Loucy (cell line): ENCODE measurements at regions not wholly inside any gene's neighbourhood (a gene's known extent, or its start where the extent isn't known, plus 50 kb on each side); places are given as distances from the start of the nearest gene placed in this dataset.

Experiments
- H2AFZ ChIP-seq: fragments of 200-600 bp; sonication (generic); 2 replicates; pipeline ENCODE4 v1.6.0; 2016; ENCODE audit warnings: antibody characterized with exemption, mild to moderate bottlenecking, low read length, moderate library complexity
- H3F3A ChIP-seq: fragments of 200-600 bp; 2 replicates; pipeline ENCODE4 v1.6.0; 2016; ENCODE audit warnings: antibody characterized with exemption, low read depth, mild to moderate bottlenecking
- H3K27me3 ChIP-seq: fragments of 200-600 bp; sonication (generic); 2 replicates; pipeline ENCODE4 v1.6.1; 2014; ENCODE audit warnings: low read length, mild to moderate bottlenecking; ENCODE audit not compliant: insufficient read depth, poor library complexity, severe bottlenecking
- H3K36me3 ChIP-seq: fragments of 200-600 bp; sonication (generic); 2 replicates; pipeline ENCODE4 v1.6.1; 2016; ENCODE audit warnings: low read length; ENCODE audit not compliant: insufficient read depth
- H3K4me1 ChIP-seq: fragments of 200-600 bp; sonication (generic); 2 replicates; pipeline ENCODE4 v1.5.1; 2014; ENCODE audit warnings: low read length, mild to moderate bottlenecking; ENCODE audit not compliant: insufficient read depth, poor library complexity, severe bottlenecking
- H3K4me2 ChIP-seq: fragments of 200-600 bp; sonication (generic); 2 replicates; pipeline ENCODE4 v1.6.0; 2014; ENCODE audit warnings: antibody characterized with exemption, low read length, low read depth, mild to moderate bottlenecking; ENCODE audit not compliant: poor library complexity, severe bottlenecking
- H3K4me3 ChIP-seq: fragments of 200-600 bp; sonication (generic); 2 replicates; pipeline ENCODE4 v1.5.1; 2014; ENCODE audit warnings: low read length, mild to moderate bottlenecking, mixed read lengths; ENCODE audit not compliant: poor library complexity, severe bottlenecking
- H3K79me2 ChIP-seq: fragments of 200-600 bp; sonication (generic); 2 replicates; pipeline ENCODE4 v1.6.1; 2014; ENCODE audit warnings: low read length; ENCODE audit not compliant: insufficient read depth
- H3K9ac ChIP-seq: fragments of 200-600 bp; sonication (generic); 2 replicates; pipeline ENCODE4 v1.6.0; 2014; ENCODE audit warnings: mild to moderate bottlenecking, low read depth, low read length, moderate library complexity; ENCODE audit not compliant: poor library complexity, severe bottlenecking
- H3K9me2 ChIP-seq: fragments of 200-600 bp; sonication (generic); replicated peaks from 2 replicates; pipeline ENCODE4 v1.6.1; 2016; ENCODE audit warnings: low read depth, low read length, mixed read lengths
- H3K9me3 ChIP-seq: fragments of 200-600 bp; sonication (generic); 2 replicates; pipeline ENCODE4 v1.6.1; 2014; ENCODE audit warnings: mild to moderate bottlenecking, antibody characterized with exemption, low read length, low read depth; ENCODE audit not compliant: insufficient read depth
- H4K20me1 ChIP-seq: fragments of 200-600 bp; sonication (generic); 2 replicates; pipeline ENCODE4 v1.6.0; 2014; ENCODE audit warnings: antibody characterized with exemption, low read length, mild to moderate bottlenecking; ENCODE audit not compliant: insufficient read depth, poor library complexity, severe bottlenecking
- CTCF ChIP-seq: fragments of 200-600 bp; sonication (generic); conservative IDR thresholded peaks from 2 replicates; pipeline ENCODE4 v1.5.1; 2014; ENCODE audit warnings: mild to moderate bottlenecking, antibody characterized with exemption, low read length
- EZH2phosphoT487 ChIP-seq: fragments of 200-600 bp; IDR thresholded peaks from 2 replicates; pipeline ENCODE4 v1.6.1; 2018; ENCODE audit warnings: antibody characterized with exemption, mild to moderate bottlenecking, moderate library complexity, borderline replicate concordance

GRCh38 chr20:46828471-46828870 is 66.2 kb upstream of the EYA2 start:
- Histone ChIP-seq H3K79me2 (no peaks in the 10 kb centered on the region), H3K27me3 (no peaks in the 10 kb centered on the region), H3K4me1 (no peaks in the 10 kb centered on the region), H3K9me2 (no peaks in the 10 kb centered on the region), H3K4me2 (no peak overlapping the region), H3F3A (no peaks in the 10 kb centered on the region), H3K36me3 (no peaks in the 10 kb centered on the region), H3K9ac (no peak overlapping the region), H3K4me3 (no peak overlapping the region), H2AFZ (no peak overlapping the region), H4K20me1 (no peaks in the 10 kb centered on the region), H3K9me3 (no peaks in the 10 kb centered on the region)
- TF ChIP-seq CTCF (no peak), EZH2phosphoT487 (no peak)

- Histone ChIP-seq H3K36me3 (no peaks in the 10 kb centered on the region), H3K9me3 (no peaks in the 10 kb centered on the region), H3K27me3 (no peaks in the 10 kb centered on the region), H3K4me3 (no peak overlapping the region), H2AFZ (no peak overlapping the region), H3K9ac (no peak overlapping the region), H3F3A (no peaks in the 10 kb centered on the region), H3K4me2 (no peak overlapping the region), H3K4me1 (no peaks in the 10 kb centered on the region), H3K79me2 (no peaks in the 10 kb centered on the region), H4K20me1 (no peaks in the 10 kb centered on the region), H3K9me2 (no peaks in the 10 kb centered on the region)
- TF ChIP-seq EZH2phosphoT487 (no peak), CTCF (no peak)
Measured at GRCh38 chr20:46830886-46831632, 63.6 kb upstream of the EYA2 start.

GRCh38 chr20:46831633-46832011 is 63.0 kb upstream of the EYA2 start:
- Histone ChIP-seq H3K36me3 (no peaks in the 10 kb centered on the region), H3K9me3 (no peaks in the 10 kb centered on the region), H3K79me2 (no peaks in the 10 kb centered on the region), H3K4me2 (no peak overlapping the region), H3K4me3 (no peak overlapping the region), H4K20me1 (no peaks in the 10 kb centered on the region), H2AFZ (no peak overlapping the region), H3K9me2 (no peaks in the 10 kb centered on the region), H3F3A (no peaks in the 10 kb centered on the region), H3K27me3 (no peaks in the 10 kb centered on the region), H3K9ac (no peak overlapping the region), H3K4me1 (no peaks in the 10 kb centered on the region)
- TF ChIP-seq CTCF (no peak), EZH2phosphoT487 (no peak)
